DOHH2 (cell line): ENCODE measurements at regions not wholly inside any gene's neighbourhood (a gene's known extent, or its start where the extent isn't known, plus 50 kb on each side); places are given as distances from the start of the nearest gene placed in this dataset.
A peak's percentile ranks its signal among the peaks of the same experiment; 100 is the strongest.

Experiments
- H3F3A ChIP-seq: fragments of 200-600 bp; sonication (generic), shearing (Covaris generic); 2 replicates; pipeline ENCODE4 v1.6.0; 2016; ENCODE audit warnings: antibody characterized with exemption, mild to moderate bottlenecking; ENCODE audit not compliant: control insufficient read depth, insufficient read depth
- H3K27ac ChIP-seq: fragments of 200-600 bp; sonication (generic); 2 replicates; pipeline ENCODE4 v1.5.1; 2014; ENCODE audit warnings: low read depth, mild to moderate bottlenecking, low read length, moderate library complexity
- H3K27me3 ChIP-seq: fragments of 200-600 bp; sonication (generic); 2 replicates; pipeline ENCODE4 v1.6.1; 2014; ENCODE audit warnings: mild to moderate bottlenecking, low read length, mixed read lengths; ENCODE audit not compliant: control insufficient read depth
- H3K36me3 ChIP-seq: fragments of 200-600 bp; sonication (generic); 2 replicates; pipeline ENCODE4 v1.6.1; 2014; ENCODE audit warnings: mild to moderate bottlenecking, low read length, moderate library complexity, mixed read lengths; ENCODE audit not compliant: control insufficient read depth
- H3K4me1 ChIP-seq: fragments of 200-600 bp; sonication (generic); 2 replicates; pipeline ENCODE4 v1.6.1; 2014; ENCODE audit warnings: mild to moderate bottlenecking, low read length, mixed read lengths; ENCODE audit not compliant: control insufficient read depth
- H3K4me2 ChIP-seq: fragments of 200-600 bp; sonication (generic); 2 replicates; pipeline ENCODE4 v1.6.0; 2014; ENCODE audit warnings: mild to moderate bottlenecking, low read length, moderate library complexity
- H3K4me3 ChIP-seq: fragments of 200-600 bp; sonication (generic); 2 replicates; pipeline ENCODE4 v1.5.1; 2014; ENCODE audit warnings: mild to moderate bottlenecking, low read length, mixed read lengths
- H3K79me2 ChIP-seq: fragments of 200-600 bp; sonication (generic); 2 replicates; pipeline ENCODE4 v1.6.1; 2014; ENCODE audit warnings: mild to moderate bottlenecking, low read length, mixed read lengths; ENCODE audit not compliant: control insufficient read depth
- H3K9me2 ChIP-seq: fragments of 200-600 bp; sonication (generic); replicated peaks from 2 replicates; pipeline ENCODE4 v1.6.1; 2014; ENCODE audit warnings: mild to moderate bottlenecking, low read length, mixed read lengths; ENCODE audit not compliant: control insufficient read depth
- H3K9me3 ChIP-seq: fragments of 200-600 bp; sonication (generic); 2 replicates; pipeline ENCODE4 v1.6.1; 2014; ENCODE audit warnings: antibody characterized with exemption, low read length, mixed read lengths; ENCODE audit not compliant: control insufficient read depth, insufficient read depth
- H4K20me1 ChIP-seq: fragments of 200-600 bp; sonication (generic); 2 replicates; pipeline ENCODE4 v1.6.0; 2014; ENCODE audit warnings: low read depth, mild to moderate bottlenecking, antibody characterized with exemption, low read length, moderate library complexity; ENCODE audit not compliant: control insufficient read depth, insufficient read depth
- CTCF ChIP-seq: fragments of 200-600 bp; sonication (generic); IDR thresholded peaks from one replicate; pipeline ENCODE4 v1.5.1; 2014; ENCODE audit warnings: antibody characterized with exemption, mild to moderate bottlenecking, low read depth, low read length; ENCODE audit not compliant: poor library complexity, severe bottlenecking
- EZH2phosphoT487 ChIP-seq: fragments of 200-600 bp; sonication (generic); IDR thresholded peaks from 2 replicates; pipeline ENCODE4 v1.6.1; 2017; ENCODE audit warnings: borderline replicate concordance, mild to moderate bottlenecking, antibody characterized with exemption, low read length, moderate library complexity, mixed read lengths

GRCh38 chr5:40385544-40385943 lies 294.2 kb upstream of the PTGER4 start:
- Histone ChIP-seq H4K20me1 (no peaks in the 10 kb centered on the region), H3F3A (peaks cover 6% of the 10 kb centered on the region), H3K79me2 (no peaks in the 10 kb centered on the region), H3K4me3 (peak overlapping the region; percentile 39), H3K9me2 (no peaks in the 10 kb centered on the region), H3K4me2 (peak overlapping the region; percentile 61), H3K4me1 (peaks cover 53% of the 10 kb centered on the region), H3K9me3 (no peaks in the 10 kb centered on the region), H3K36me3 (no peaks in the 10 kb centered on the region), H3K27ac (peak overlapping the region; percentile 57), H3K27me3 (no peaks in the 10 kb centered on the region)
- TF ChIP-seq CTCF (no peak), EZH2phosphoT487 (no peak)

- TF ChIP-seq CTCF (no peak), EZH2phosphoT487 (no peak)
These were observed 294.8 kb upstream of the PTGER4 start for GRCh38 chr5:40384782-40385390.

GRCh38 chr5:40383749-40384651 lies 295.7 kb upstream of the PTGER4 start:
- TF ChIP-seq EZH2phosphoT487 (no peak), CTCF (no peak)
- Histone ChIP-seq H3K79me2 (no peaks in the 10 kb centered on the region), H3K4me1 (peaks cover 50% of the 10 kb centered on the region), H3K4me2 (no peak overlapping the region), H3K9me2 (no peaks in the 10 kb centered on the region), H3K36me3 (no peaks in the 10 kb centered on the region), H3K4me3 (no peak overlapping the region), H3F3A (peaks cover 6% of the 10 kb centered on the region), H4K20me1 (no peaks in the 10 kb centered on the region), H3K27me3 (no peaks in the 10 kb centered on the region), H3K9me3 (peaks cover 4% of the 10 kb centered on the region; the same call in 1 of the 2 replicates), H3K27ac (no peak overlapping the region)

More at GRCh38 chr5:40384782-40385390, 294.8 kb upstream of the PTGER4 start:
- no peaks in the 10 kb centered on the region for H3K27me3 ChIP-seq
- H3K9me3 ChIP-seq = peaks cover 2% of the 10 kb centered on the region; the same call in 1 of the 2 replicates
- no peaks in the 10 kb centered on the region for H3K9me2 ChIP-seq
- H3K79me2 ChIP-seq = no peaks in the 10 kb centered on the region
- H3K27ac ChIP-seq = no peak overlapping the region
- no peak overlapping the region; the same call in 1 of the 2 replicates for H3K4me2 ChIP-seq
- no peaks in the 10 kb centered on the region for H4K20me1 ChIP-seq
- no peaks in the 10 kb centered on the region for H3K36me3 ChIP-seq
- no peak overlapping the region for H3K4me3 ChIP-seq
- H3K4me1 ChIP-seq = peaks cover 53% of the 10 kb centered on the region
- peaks cover 6% of the 10 kb centered on the region for H3F3A ChIP-seq
